GM12878 (cell line): ENCODE measurements at regions not wholly inside any gene's neighbourhood (a gene's known extent, or its start where the extent isn't known, plus 50 kb on each side); places are given as distances from the start of the nearest gene placed in this dataset.
"Not testable (repeated sequence)": the region's sequence is repeated elsewhere in the genome, so short reads cannot be mapped to it uniquely, and the experiment has no call there.

Experiments
- ATAC-seq: fragments of 200-7000 bp; cut with Tn5 transposase; 3 replicates; pipeline ENCODE4 v1.9.1; 2020; ENCODE audit warnings: mild to moderate bottlenecking, moderate library complexity
- BruUV-seq: library from RNA; stranded (reverse); fragments of 400-500 nt; replicated peaks from 2 replicates; lab custom pipeline; 2021; lab: Mats Ljungman, UMichigan
- CTCF ChIA-PET: fragments of 300-600 bp; sonication (Branson Sonifier 250); formaldehyde crosslinking; extraction: SDS; loops from one replicate; lab custom pipeline; 2021; ENCODE audit warnings: inconsistent platforms; lab: Yijun Ruan, JAX
- POLR2A ChIA-PET: fragments of 350-600 bp; formaldehyde crosslinking; extraction: SDS; loops from one replicate; lab custom pipeline; 2021; ENCODE audit warnings: inconsistent platforms; lab: Charles Lee
- RAD21 ChIA-PET: fragments of 300-600 bp; sonication (Branson Sonifier 250); formaldehyde crosslinking; loops from one replicate; lab custom pipeline; 2023; ENCODE audit warnings: antibody characterized with exemption; ENCODE audit not compliant: unreplicated experiment; lab: Charles Lee
- SMC1A ChIA-PET: fragments of 300-600 bp; sonication (Branson Sonifier 250); formaldehyde crosslinking; loops from one replicate; lab custom pipeline; 2023; ENCODE audit not compliant: unreplicated experiment, uncharacterized antibody; lab: Charles Lee
- DNase-seq: peaks from one replicate; pipeline ENCODE4 v3.0.0-alpha.2; 2011; ENCODE audit warnings: low read depth, low spot score
- FAIRE-seq: peaks from 3 replicates; lab custom pipeline; 2011; peaks lifted over from hg19 to GRCh38; lab: Jason Lieb, UNC
- H2AFZ ChIP-seq: 2 replicates; pipeline ENCODE4 v1.6.0; 2011; ENCODE audit warnings: low read depth, low read length, control low read depth; ENCODE audit not compliant: control insufficient read depth
- H3K27ac ChIP-seq: 2 replicates; pipeline ENCODE4 v1.5.1; 2011; ENCODE audit warnings: control low read depth; ENCODE audit not compliant: control insufficient read depth, insufficient read depth
- H3K27me3 ChIP-seq, 2 experiments: replicated peaks in 1 of 2; 2 replicates each; pipeline versions ENCODE4 v1.6.0 to v1.6.1; 2011; ENCODE audit warnings: low read length in 1 of 2; ENCODE audit not compliant: control insufficient read depth in 2 of 2, insufficient read depth in 2 of 2
- H3K36me3 ChIP-seq, 2 experiments: 2 replicates each; pipeline ENCODE4 v1.5.1; 2011; ENCODE audit warnings: low read length in 1 of 2; ENCODE audit not compliant: control insufficient read depth in 2 of 2, insufficient read depth in 2 of 2
- H3K4me1 ChIP-seq: 2 replicates; pipeline ENCODE4 v1.6.1; 2011; ENCODE audit warnings: mild to moderate bottlenecking, low read length, moderate library complexity, mixed read lengths; ENCODE audit not compliant: control insufficient read depth, insufficient read depth
- H3K4me2 ChIP-seq: 2 replicates; pipeline ENCODE4 v1.6.0; 2011; ENCODE audit warnings: control low read depth; ENCODE audit not compliant: control insufficient read depth, insufficient read depth
- H3K4me3 ChIP-seq: fragments of 200-600 bp; sonication (generic); 2 replicates; pipeline ENCODE4 v1.5.1; 2016
- H3K79me2 ChIP-seq: 2 replicates; pipeline ENCODE4 v1.6.0; 2011; ENCODE audit warnings: low read length; ENCODE audit not compliant: control insufficient read depth, insufficient read depth
- H3K9ac ChIP-seq: 2 replicates; pipeline ENCODE4 v1.8.0; 2011; ENCODE audit warnings: low read length, control low read depth, mixed read lengths; ENCODE audit not compliant: control insufficient read depth, insufficient read depth
- H3K9me3 ChIP-seq: replicated peaks from 3 replicates; pipeline ENCODE4 v1.5.1; 2011; ENCODE audit warnings: mild to moderate bottlenecking, low read length; ENCODE audit not compliant: control insufficient read depth, insufficient read depth
- H4K20me1 ChIP-seq: 2 replicates; pipeline ENCODE4 v1.6.0; 2011; ENCODE audit not compliant: control insufficient read depth, insufficient read depth
- WGBS: methylation state at CpG from one replicate; pipeline ENCODE4 v1.1.6; 2016; ENCODE audit warnings: low lambda C conversion rate; ENCODE audit not compliant: insufficient replicate concordance, insufficient coverage; ENCODE audit errors: missing lambda C conversion rate; 5-methylcytosine and 5-hydroxymethylcytosine counted together
- in situ Hi-C: fragments of 300-500 bp; cut with MboI; formaldehyde crosslinking; loops from 9 replicates; pipeline ENCODE4 v1.14.3; 2018; ENCODE audit warnings: mixed read lengths
- intact Hi-C: fragments of 100-400 bp; cut with micrococcal nuclease; formaldehyde crosslinking; loops from one replicate; pipeline ENCODE4 v1.14.2; 2022; ENCODE audit not compliant: unreplicated experiment

DNA sequence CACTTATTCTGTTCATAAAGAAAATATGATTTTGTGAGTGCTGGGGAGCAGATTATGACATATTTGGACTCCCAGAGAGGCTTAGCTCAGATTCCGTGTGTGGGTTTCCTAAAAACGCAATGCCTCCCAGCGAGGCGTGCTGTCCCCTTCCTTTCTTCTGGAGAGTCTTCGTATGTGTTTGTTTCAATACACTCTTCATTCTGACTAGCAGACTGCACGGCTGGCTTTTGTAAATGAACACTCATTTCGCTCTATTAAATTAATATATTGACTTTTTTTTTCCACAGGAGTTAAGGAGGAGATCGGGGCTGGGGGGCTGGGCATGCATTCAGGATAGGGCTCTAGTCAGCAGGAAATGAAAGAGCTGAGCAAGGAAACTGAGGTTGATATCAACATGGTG is 102.3 kb downstream of the KBTBD2 start:
- BruUV-seq, H3K36me3 ChIP-seq, H4K20me1 ChIP-seq, H3K4me2 ChIP-seq, H3K27ac ChIP-seq, CTCF ChIA-PET, H3K9ac ChIP-seq, H3K4me1 ChIP-seq, SMC1A ChIA-PET, H3K9me3 ChIP-seq, H3K79me2 ChIP-seq, POLR2A ChIA-PET, H3K4me3 ChIP-seq, RAD21 ChIA-PET, ATAC-seq, H3K27me3 ChIP-seq, DNase-seq, FAIRE-seq, H2AFZ ChIP-seq, intact Hi-C loops, in situ Hi-C loops: not testable (repeated sequence)
- whole genome bisulfite sequencing: 61% methylated on average over 7 of the region's 8 CpGs

DNA sequence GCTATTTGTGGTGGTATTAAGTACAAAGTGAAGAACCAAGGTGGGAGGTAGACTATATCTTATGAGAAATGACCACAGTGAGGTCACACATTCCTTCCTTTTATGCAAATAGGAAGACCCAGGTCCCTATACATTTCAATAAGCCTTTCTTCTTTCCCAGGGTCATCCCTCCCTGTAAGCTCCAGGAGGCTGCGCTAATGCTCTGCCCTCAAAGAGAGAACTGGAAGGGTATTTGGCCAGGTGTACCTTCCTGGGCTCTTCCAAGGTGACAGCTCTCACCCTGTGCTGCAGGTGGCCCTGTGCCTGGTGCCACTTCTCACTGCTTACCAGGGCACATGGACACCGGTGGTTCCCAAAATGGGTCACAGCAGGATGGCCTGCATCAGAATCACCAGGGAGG is 103.4 kb downstream of the KBTBD2 start:
- H4K20me1 ChIP-seq, H3K27me3 ChIP-seq, intact Hi-C loops, H3K36me3 ChIP-seq, POLR2A ChIA-PET, H2AFZ ChIP-seq, H3K9me3 ChIP-seq, H3K4me1 ChIP-seq, ATAC-seq, DNase-seq, in situ Hi-C loops, H3K4me3 ChIP-seq, SMC1A ChIA-PET, H3K79me2 ChIP-seq, H3K27ac ChIP-seq, H3K9ac ChIP-seq, CTCF ChIA-PET, H3K4me2 ChIP-seq, RAD21 ChIA-PET, BruUV-seq, FAIRE-seq: not testable (repeated sequence)
- WGBS: 50% methylated on average over 2 of the region's 2 CpGs

DNA sequence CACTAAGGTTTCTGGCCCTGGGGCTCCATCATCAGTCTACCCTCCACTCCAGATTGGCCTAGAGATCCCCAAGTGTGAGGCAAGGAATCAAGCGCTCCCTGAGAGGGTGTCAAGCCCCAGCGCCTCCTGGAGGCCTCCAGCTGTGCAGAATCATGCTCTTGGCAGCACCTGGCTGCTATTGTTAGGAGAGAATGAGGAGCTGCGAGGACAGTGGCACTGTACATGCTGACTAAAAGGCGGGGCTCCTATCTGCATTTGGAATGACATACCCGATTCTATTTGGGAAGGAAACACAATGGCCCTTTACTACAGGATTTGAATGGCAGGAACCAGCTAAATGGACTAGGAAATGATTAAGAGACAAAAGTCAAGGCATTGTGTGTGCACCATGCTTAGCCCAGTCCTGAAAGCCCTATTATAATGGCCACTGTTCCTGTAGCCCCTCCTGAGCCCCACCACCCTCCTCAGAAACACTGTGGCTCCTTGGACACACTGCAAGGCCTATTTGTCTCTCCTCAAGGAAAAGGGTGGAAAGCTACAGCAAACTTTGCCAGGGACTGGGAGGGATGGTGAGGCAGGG is 106.1 kb downstream of the KBTBD2 start:
- H4K20me1 ChIP-seq, BruUV-seq, H3K4me1 ChIP-seq, H2AFZ ChIP-seq, H3K27ac ChIP-seq, POLR2A ChIA-PET, H3K27me3 ChIP-seq, H3K36me3 ChIP-seq, H3K4me2 ChIP-seq, H3K79me2 ChIP-seq, intact Hi-C loops, H3K9ac ChIP-seq, H3K4me3 ChIP-seq, RAD21 ChIA-PET, DNase-seq, in situ Hi-C loops, H3K9me3 ChIP-seq, ATAC-seq, FAIRE-seq: not testable (repeated sequence)
- WGBS: 20% methylated on average over 5 of the region's 5 CpGs
- ChIA-PET CTCF (interaction anchor here (1.7 kb wide), 1 partner anchor 61 kb away, joined by 5 read pairs; no protein-coding TSS in a partner anchor), SMC1A (interaction anchor here (0.6 to 1.2 kb wide), 2 partner anchors 13 to 227 kb away, joined by 3 read pairs; no protein-coding TSS in a partner anchor)

DNA sequence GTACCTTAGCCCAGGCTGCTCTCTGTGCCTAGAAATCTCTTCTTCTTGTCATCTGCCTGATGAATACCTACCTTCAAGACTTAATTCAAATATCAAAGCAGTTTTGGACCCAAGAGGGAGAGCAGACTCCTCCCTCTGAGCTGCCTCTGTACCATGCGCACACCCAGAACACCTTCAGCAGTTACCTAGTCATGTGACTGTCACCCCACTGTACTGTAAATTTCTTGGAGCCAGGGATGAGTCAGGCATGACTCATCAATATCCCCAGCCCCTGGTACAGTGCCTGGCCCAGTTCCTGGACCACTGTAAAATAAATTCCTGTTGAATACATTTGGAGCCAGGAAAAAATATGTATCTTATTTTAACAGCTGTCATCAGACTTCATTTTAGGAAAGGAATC is 111.7 kb downstream of the KBTBD2 start:
- RAD21 ChIA-PET, H3K9ac ChIP-seq, H3K4me2 ChIP-seq, H2AFZ ChIP-seq, intact Hi-C loops, H3K79me2 ChIP-seq, DNase-seq, ATAC-seq, H3K27me3 ChIP-seq, H3K36me3 ChIP-seq, BruUV-seq, H4K20me1 ChIP-seq, H3K4me1 ChIP-seq, FAIRE-seq, POLR2A ChIA-PET, H3K9me3 ChIP-seq, SMC1A ChIA-PET, in situ Hi-C loops, H3K27ac ChIP-seq, H3K4me3 ChIP-seq: not testable (repeated sequence)
- 47% methylated on average over 1 of the region's 1 CpG for WGBS
- CTCF ChIA-PET: interaction anchor here (0.6 kb wide), 1 partner anchor 154 kb away, joined by 4 read pairs; no protein-coding TSS in a partner anchor
